Heart left ventricle (tissue), 13 donors: ENCODE measurements at regions not wholly inside any gene's neighbourhood (a gene's known extent, or its start where the extent isn't known, plus 50 kb on each side); places are given as distances from the start of the nearest gene placed in this dataset.

Experiments
- CTCF ChIP-seq, 12 donors: fragments of 200-600 bp; sonication (generic) in 4 of 12; IDR thresholded peaks; one replicate each; pipeline versions ENCODE4 v1.5.0 to v1.8.0; 2018 to 2022; ENCODE audit warnings: antibody characterized with exemption in 12 of 12, mild to moderate bottlenecking in 5 of 12
- POLR2A ChIP-seq, 2 donors: fragments of 450-650 bp; IDR thresholded peaks; one replicate each; pipeline ENCODE4 v1.6.1; 2017; ENCODE audit warnings: antibody characterized with exemption in 2 of 2, mild to moderate bottlenecking in 2 of 2, moderate library complexity in 2 of 2
- donor health status: ischemic (EF 13 %, LVEDD 7.1; RV severe dilation, severe dysfunction).
- donor health status: DM: no; HTN: yes; CAD: no.
- donor health status: DM: no; HTN: no; CAD: no.
- donor health status: ischemic (EF 25% LVEDD 6.9; RV normal size, moderate dysfunction).
- donor health status: ischemic (EF 25% LVEDD 5.7; RV mildly dilated, moderate dysfunction).
- donor health status: ischemic (EF 35%, LVEDD 5.7; RV mildly dilated, moderate dysfunction).
- donor health status: nonischemic (EF 11% LVEDD 7.7; RV severe dilation, severe dysfunction).
- donor health status: DM: yes; HTN: yes; CAD: no.
- donor health status: PGD.
- donor health status: ischemic (EF 29% LVEDD 5.4; RV normal size, mild dysfunction).
- donor health status: nonischemic (EF 23%, LVEDD 6.1; RV moderate dilation, normal function).

- TF ChIP-seq CTCF (IDR thresholded peaks at IDR 0.05) (no peak), POLR2A (IDR thresholded peaks at IDR 0.05) (no peak)
These were observed 166.5 kb upstream of the GNAI1 start for GRCh38 chr7:79968077-79968648.
